Skeletal muscle cell (primary cell): ENCODE measurements at regions not wholly inside any gene's neighbourhood (a gene's known extent, or its start where the extent isn't known, plus 50 kb on each side); places are given as distances from the start of the nearest gene placed in this dataset.
"Not testable (repeated sequence)": the region's sequence is repeated elsewhere in the genome, so short reads cannot be mapped to it uniquely, and the experiment has no call there.

Experiments
- DNase-seq: peaks from one replicate; pipeline ENCODE4 v3.0.0-alpha.2; 2010; ENCODE audit warnings: low read depth
- H3K4me3 ChIP-seq: 2 replicates; pipeline ENCODE4 v1.5.1; 2011; ENCODE audit warnings: low read depth, mild to moderate bottlenecking, control low read depth, low read length, moderate library complexity

- no peak for DNase-seq
- no peak overlapping the region for H3K4me3 ChIP-seq
Observed at GRCh38 chr1:30588311-30589073, 134.9 kb downstream of the MATN1 start.

DNA sequence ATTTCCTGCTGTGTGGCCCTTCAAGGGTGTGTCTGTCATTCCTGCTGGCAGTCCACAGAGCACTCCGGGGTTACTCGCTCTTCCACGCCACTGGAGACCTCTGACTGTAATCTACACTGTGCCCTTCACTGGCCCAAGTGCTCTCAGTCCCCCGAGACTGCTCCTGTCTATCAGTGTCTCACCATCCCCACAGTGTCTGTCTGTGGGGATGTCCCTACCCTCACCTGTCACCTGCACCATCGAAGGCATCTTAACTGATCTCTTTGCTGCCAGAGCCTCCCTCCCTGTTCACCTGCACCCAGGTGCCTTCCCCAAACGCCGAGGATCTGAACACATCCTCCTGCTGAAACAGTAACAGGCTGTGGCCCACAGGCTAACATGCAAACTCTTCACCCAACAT lies 136.7 kb downstream of the MATN1 start:
- DNase-seq: no peak
- H3K4me3 ChIP-seq: no peak overlapping the region

DNA sequence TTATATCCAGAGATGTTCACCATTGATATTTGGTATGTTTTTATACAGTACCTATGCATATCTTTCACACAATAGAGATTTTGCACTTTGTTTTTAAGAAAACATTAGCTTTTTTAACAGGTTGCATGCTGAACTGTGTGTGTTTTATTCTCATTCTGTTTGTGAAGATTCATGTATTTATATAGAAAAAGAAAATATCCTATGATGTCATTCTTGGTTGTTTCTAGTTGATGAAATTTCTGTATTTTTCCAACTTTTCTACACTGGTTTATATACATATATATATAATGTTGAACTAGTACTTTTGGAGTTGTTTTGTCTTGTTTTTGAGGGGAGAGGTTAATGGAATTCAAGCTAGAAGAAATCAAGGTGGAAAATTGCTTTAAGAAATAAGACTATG lies 143.8 kb downstream of the MATN1 start:
- DNase-seq: no peak
- H3K4me3 ChIP-seq: no peak overlapping the region

DNA sequence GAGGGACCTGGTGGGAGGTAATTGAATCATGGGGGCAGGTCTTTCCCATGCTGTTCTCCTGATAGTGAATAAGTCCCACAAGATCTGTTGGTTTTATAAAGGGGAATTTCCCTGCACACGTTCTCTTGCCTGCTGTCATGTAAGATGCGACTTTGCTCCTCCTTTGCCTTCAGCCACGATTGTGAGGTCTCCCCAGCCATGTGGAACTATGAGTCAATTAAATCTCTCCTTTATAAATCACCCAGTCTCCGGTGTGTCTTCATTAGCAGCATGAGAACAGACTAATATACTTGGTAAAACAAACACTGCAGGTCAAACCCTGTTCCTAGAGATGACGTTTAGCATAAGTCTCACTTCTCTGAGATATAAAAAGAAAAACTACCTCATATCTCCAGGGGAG lies 148.3 kb downstream of the MATN1 start:
- H3K4me3 ChIP-seq: no peak overlapping the region
- no peak for DNase-seq

DNA sequence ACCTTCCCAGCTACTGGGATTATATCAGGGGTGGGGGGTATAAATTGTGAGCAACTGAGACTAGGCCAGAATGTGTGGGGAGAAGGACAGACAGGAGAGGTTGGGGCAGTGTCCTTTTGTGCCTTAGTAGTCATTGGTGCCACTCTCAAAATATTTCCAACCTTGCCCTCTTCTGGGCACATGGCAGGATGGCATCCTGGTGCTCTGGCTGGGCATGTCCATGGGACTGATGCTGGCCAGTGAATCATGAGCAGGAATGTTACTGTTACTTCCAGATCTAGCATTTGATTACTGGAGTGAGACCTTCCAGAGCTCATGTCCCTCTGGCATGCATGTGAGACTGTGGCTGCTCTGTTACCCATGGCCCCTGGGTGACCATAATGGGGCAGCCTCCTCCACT lies 151.2 kb downstream of the MATN1 start:
- no peak for DNase-seq
- H3K4me3 ChIP-seq: no peak overlapping the region

GRCh38 chr1:30571380-30571779 lies 152.0 kb downstream of the MATN1 start:
- DNase-seq: no peak

DNA sequence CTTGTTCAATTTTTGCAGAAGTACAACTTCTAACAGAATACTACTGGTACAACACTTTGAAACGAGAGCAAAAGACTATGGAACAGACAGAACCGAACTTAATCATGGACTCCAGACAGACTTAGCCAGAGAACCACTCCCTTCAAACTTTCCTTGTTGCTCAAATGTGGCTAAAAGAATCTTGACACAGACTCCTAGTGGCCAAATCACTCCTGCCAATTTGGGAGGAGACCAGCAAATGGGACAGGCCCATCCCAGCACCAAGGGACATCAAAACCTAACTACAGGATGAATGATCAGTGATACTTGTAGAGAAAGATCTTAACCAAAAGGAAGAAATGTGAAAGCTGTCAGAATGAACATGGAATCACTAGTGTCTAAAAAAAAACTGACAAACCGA lies 154.0 kb downstream of the MATN1 start:
- DNase-seq: no peak
- no peak overlapping the region for H3K4me3 ChIP-seq

More at GRCh38 chr1:30571380-30571779, 152.0 kb downstream of the MATN1 start:
- H3K4me3 ChIP-seq: no peak overlapping the region

DNA sequence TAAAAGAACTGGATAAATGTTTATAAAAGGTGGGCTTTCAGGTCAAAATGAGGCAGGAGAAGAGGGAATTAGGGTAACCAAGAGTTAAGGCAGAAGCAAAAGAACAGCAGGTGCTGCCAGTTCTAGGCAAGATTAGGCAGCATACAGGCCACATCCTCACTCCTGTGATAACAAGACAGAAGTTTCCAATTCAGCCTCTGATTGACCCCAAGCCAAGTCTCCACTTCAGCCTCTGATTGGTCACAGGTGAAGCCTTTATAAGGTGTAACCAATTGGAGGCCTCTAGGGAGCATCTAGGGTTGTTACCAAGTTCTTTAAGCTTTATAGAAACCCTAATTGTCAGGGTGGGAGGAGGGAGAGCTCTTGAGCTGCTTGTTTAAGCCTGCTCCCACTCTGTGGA lies 160.8 kb downstream of the MATN1 start:
- H3K4me3 ChIP-seq: no peak overlapping the region
- no peak for DNase-seq

DNA sequence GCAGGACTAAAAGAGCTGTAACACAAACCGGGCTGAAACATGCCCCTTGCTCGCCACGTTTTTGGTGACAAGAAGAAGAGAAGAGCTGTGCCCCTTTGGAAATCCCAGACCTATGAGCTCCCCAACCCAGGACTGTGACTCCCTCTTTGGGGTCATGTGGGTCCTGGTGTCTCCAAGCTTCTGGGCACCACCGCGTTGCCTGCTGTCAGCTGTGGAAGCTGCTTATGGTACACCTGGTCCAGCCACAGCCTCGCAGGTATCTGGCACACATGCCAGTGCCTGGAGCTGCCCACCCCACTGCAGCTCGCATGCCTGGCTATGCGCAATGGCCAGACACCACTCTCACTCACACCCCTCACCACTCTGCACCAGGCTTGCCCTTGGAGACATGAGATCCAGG lies 171.8 kb downstream of the MATN1 start:
- DNase-seq: no peak
- no peak overlapping the region for H3K4me3 ChIP-seq

DNA sequence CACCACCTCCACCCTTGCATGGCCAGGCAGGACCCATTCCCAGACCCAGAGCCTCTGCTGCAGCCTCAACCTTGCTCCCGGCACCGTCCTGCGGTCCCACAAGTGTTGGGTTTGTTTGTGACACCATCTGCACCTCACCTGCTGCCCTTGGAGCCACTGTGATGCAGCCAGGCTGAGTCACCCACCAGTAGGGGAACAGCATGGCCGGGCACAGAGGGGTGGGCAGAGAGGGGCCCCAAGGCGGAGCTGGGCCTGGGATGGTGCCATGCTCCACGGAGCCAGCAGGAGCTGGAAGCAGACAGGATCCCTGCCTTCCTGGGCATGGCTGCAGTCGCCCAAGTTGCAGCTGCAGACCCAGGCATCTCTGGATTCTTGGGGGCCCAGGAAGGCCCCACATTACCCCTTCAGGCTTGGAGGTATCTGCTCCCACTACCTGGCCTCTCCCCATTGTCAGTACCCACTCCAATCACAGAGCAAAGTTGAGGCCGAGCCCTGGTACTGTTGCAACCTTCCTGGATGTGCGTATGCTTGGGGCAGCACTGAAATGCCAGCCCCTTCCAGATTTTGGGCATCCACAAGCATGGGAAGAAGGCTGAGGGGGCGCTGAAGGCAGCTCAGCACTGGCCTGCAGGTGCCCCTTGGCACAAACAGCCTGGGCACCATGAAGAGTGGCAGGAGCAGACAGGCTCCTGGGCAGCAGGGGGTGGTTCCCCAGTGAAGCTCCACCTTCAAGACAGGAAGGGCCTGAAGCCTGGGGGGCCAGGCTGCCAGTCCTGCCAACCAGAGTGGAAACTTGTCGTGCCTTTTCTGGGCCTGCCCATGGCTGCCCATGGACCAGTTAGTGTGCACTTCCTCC lies 172.8 kb downstream of the MATN1 start:
- H3K4me3 ChIP-seq: no peak overlapping the region
- DNase-seq: no peak

- not testable (repeated sequence) for DNase-seq, H3K4me3 ChIP-seq
Observed at GRCh38 chr1:30549872-30550271, 173.5 kb downstream of the MATN1 start.

GRCh38 chr1:30548294-30548693 lies 175.1 kb downstream of the MATN1 start:
- no peak overlapping the region for H3K4me3 ChIP-seq
- DNase-seq: no peak

DNA sequence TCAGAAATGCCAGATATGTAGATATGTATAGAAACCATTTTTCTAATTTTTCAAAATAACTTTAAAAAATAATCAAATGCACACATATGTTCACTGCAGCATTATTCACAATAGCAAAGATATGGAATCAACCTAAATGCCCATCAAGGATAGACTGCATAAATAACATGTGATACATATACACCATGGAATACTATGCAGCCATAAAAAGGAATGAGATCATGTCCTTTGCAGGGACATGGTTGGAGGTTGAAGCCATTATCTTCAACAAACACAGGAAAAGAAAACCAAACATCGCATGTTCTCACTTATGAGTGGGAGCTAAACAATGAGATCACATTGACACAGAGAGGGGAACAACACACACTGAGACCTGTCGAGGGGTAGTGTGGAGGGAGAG lies 176.1 kb downstream of the MATN1 start:
- not testable (repeated sequence) for H3K4me3 ChIP-seq, DNase-seq

- H3K4me3 ChIP-seq: no peak overlapping the region
- DNase-seq: no peak
Observed at GRCh38 chr1:30545365-30545764, 178.0 kb downstream of the MATN1 start.

GRCh38 chr1:30541721-30542485 lies 181.5 kb downstream of the MATN1 start:
- no peak overlapping the region for H3K4me3 ChIP-seq
- no peak for DNase-seq

DNA sequence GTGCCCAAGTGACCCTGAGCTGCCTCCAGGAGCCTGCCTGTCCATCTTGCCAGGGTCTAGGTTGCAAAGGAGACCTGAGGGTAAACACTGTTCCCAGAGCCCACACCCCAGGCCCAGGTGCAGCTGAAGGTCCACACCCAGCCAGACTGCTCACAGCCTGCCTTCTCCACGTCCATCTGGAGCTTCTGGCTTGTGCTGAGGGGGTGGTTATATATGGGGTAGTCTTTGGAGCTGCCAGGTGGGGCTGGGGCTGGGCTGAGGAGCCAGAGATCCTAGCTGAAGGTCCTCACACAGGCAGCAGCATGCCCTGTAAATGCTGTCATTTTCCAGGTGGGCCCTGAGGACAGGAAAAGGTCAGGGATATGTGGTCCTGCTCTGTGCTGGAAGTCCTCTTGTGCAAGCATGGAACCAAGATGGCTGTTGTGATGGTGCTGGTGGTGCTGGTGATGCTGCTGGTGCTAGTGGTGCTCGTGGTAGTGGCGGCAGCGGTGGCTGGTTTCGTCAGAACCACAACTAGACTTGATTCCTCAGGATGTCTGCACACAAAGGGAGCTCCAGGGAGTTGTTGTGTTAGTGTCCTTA lies 182.7 kb downstream of the MATN1 start:
- DNase-seq: no peak
- H3K4me3 ChIP-seq: no peak overlapping the region

GRCh38 chr1:30539884-30540283 lies 183.5 kb downstream of the MATN1 start:
- no peak overlapping the region for H3K4me3 ChIP-seq
- no peak for DNase-seq

DNA sequence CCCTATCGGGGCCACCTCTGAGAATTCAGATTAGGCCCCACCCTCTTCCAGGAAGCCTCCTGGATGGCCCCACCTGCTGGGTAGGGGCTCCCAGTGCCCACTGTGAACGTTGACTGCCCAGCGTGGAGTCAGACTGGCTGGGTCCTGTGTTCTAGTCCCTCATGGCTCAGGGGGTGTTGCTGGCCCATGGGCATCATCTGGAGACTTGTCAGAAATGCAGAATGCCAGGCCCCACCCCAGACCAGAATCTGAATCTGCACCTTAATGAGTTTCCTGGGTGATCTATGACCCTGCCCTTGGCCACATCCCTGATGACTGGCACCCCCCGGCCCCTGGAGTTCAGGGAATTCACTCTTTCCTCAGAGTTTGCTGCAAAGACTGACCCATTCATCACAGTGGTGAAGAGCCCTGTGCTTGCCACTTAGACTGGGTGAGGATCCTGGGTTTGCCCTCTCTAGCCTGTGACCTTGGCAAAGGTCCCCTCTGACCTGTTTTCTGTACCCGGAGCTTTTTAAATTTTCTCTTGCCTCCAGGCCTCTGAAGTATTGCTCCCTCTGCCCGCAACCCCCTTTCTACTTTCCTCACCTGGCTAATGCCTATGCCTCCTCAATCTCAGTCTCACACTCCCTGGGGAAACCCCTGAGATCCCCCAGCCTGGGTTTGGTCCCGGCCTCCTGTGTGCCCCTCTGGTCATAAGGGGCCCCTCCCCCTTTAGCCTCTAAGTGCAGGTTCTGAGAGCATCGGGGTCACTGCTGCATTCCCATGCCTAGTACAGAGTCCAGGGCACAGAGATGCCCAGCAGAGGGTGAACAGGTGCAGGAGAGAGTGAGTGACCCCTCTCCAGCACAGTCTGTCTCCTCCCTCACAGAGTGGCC lies 184.2 kb downstream of the MATN1 start:
- DNase-seq: no peak
- no peak overlapping the region for H3K4me3 ChIP-seq
